GM10248 (cell line): ENCODE measurements at regions not wholly inside any gene's neighbourhood (a gene's known extent, or its start where the extent isn't known, plus 50 kb on each side); places are given as distances from the start of the nearest gene placed in this dataset.
"Not testable (repeated sequence)": the region's sequence is repeated elsewhere in the genome, so short reads cannot be mapped to it uniquely, and the experiment has no call there.

Experiments
- CTCF ChIA-PET: fragments of 300-600 bp; sonication (Branson Sonifier 250); formaldehyde crosslinking; extraction: SDS; loops from one replicate; lab custom pipeline; 2021; ENCODE audit warnings: antibody characterized with exemption; lab: Yijun Ruan, JAX
- POLR2A ChIA-PET: fragments of 350-650 bp; sonication (Branson Sonifier 250); formaldehyde crosslinking; extraction: SDS; loops from one replicate; lab custom pipeline; 2020; ENCODE audit warnings: antibody characterized with exemption; lab: Yijun Ruan, JAX
- DNase-seq: peaks from one replicate; pipeline ENCODE4 v3.0.0; 2012; ENCODE audit errors: extremely low spot score
- CTCF ChIP-seq: IDR thresholded peaks from 2 replicates; pipeline ENCODE4 v1.5.1; 2012; ENCODE audit warnings: mild to moderate bottlenecking, low read depth; ENCODE audit errors: extremely low read depth, missing control alignments, control extremely low read depth

- POLR2A ChIA-PET = no interaction called here
- CTCF ChIA-PET = no interaction called here
- no peak for DNase-seq
- no peak for TF ChIP-seq CTCF
Measured at GRCh38 chr7:118855290-118855689, 630.8 kb downstream of the ANKRD7 start.

DNA sequence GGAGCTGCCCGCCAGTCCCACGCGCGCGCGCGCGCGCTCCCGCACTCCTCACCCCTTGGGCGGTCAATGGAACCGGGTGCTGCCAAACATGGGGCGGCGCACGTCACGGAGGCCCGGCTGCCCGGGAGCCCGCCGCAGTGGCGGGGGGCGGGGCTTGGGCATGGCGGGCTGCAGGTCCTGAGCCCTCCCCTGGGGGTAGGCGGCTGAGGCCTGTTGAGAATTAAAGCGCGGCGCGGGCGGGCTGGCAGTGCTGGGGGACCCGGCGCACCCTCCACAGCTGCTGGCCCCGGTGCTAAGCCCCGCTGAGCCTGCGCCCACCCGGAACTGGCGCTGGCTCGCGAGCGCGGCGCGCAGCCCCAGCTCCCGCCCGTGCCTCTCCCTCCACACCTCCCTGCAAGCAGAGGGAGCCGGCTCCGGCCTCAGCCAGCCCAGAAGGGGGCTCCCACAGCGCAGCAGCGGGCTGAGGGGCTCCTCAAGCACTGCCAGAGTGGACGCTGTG, 634.2 kb downstream of the ANKRD7 start:
- ChIA-PET POLR2A (no interaction called here), CTCF (no interaction called here)
- TF ChIP-seq CTCF = no peak
- DNase-seq = no peak

DNA sequence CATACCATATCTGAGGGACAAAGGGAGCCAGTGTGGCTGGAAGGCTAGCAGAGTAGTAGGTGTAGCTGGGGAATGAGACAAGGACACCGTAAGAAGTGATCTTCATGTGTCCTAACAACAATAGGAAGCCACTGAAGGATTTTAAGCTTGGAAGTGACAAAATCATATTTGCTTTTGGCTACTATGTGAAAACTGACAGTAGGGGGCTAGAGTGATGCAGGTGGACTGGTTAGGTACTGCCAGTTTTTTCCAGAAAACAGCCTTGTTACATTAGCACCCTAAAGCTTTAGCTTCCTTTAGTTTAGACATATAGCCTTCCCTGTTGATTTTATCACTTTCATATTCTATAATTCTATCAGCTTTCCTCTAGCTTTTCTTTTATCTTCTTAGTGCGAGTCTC, 637.1 kb downstream of the ANKRD7 start:
- DNase-seq = no peak
- POLR2A ChIA-PET = no interaction called here
- no peak for TF ChIP-seq CTCF
- CTCF ChIA-PET = interaction anchor here (1.1 kb wide), 1 partner anchor 9 kb away, joined by 3 read pairs; no protein-coding TSS in a partner anchor

- DNase-seq = no peak
- CTCF ChIA-PET = no interaction called here
- TF ChIP-seq CTCF = no peak
- POLR2A ChIA-PET = no interaction called here
Measured at GRCh38 chr7:118862740-118863139, 638.2 kb downstream of the ANKRD7 start.

DNA sequence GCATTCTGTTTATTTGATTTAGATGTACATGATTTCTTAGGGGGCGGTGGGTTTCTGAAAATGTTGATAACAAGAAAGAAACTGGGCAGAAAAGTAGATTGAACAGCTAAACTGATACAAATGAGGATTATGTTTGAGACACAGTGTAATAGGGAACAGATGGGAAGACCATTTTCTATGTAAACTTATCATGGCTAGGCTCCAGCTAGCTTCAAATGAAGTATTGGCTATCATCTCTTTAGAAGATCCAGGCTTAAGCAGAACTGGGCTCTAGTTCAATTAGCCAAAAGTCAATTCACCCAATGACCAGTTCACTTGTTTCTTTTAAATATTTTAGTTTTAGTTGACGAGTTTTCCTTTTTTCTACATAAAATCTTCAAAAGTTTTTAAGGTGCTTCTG, 639.5 kb downstream of the ANKRD7 start:
- CTCF ChIA-PET = no interaction called here
- TF ChIP-seq CTCF = no peak
- DNase-seq = no peak
- POLR2A ChIA-PET = no interaction called here

GRCh38 chr7:118867860-118868259, 643.4 kb downstream of the ANKRD7 start:
- no peak for TF ChIP-seq CTCF
- DNase-seq = no peak
- ChIA-PET CTCF (no interaction called here), POLR2A (no interaction called here)

DNA sequence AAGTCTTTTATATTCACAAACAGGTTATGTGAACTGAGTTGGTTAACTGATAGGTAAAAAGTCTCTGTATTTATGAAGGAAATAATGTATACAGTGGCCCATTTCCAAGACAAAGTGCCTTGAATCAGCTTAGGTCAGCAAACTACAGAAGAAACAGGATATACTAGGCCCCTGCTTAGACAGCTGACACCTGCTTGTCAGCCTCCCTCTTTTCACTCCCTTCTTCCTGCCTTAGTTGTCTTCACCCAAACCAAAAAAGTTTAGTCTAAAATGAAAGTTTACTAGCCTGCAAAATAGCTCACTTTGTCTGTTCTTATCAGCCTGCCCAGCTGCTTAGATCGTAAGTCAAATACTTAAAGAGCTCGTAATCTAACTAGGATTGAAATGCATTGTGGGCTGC, 644.6 kb downstream of the ANKRD7 start:
- CTCF ChIA-PET = interaction anchor here (1.3 to 1.6 kb wide), 2 partner anchors 101 to 307 kb away, joined by 3 to 6 read pairs; no protein-coding TSS in a partner anchor
- DNase-seq, POLR2A ChIA-PET: not testable (repeated sequence)
